HG02763 (cell line): ENCODE measurements at regions not wholly inside any gene's neighbourhood (a gene's known extent, or its start where the extent isn't known, plus 50 kb on each side); places are given as distances from the start of the nearest gene placed in this dataset.

Experiments used
- ATAC-seq: cut with Tn5 transposase; IDR thresholded peaks from one replicate; pipeline ENCODE4 v1.9.1; 2021; ENCODE audit warnings: mild to moderate bottlenecking, moderate library complexity; ENCODE audit not compliant: unreplicated experiment

DNA sequence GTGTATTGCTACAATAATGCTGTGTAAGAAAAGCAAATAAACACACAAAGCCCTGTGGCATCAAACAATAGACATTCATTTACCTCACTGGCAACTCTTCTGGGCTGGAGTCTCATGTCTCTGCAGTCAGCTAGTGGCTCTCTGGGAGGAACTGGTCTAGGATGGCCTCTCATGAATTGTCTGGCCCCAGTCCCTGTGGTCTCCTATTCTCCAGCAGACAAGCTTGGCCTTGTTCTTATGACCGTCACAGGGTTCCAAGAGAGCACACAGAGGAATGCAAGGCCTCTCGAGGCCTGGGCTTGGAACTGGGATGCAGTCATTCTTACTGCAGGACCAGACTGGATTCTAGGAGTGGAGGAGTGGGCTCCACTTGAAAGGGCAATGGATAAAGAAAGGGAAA lies 141.2 kb upstream of the NTM start:
- no peak for ATAC-seq

DNA sequence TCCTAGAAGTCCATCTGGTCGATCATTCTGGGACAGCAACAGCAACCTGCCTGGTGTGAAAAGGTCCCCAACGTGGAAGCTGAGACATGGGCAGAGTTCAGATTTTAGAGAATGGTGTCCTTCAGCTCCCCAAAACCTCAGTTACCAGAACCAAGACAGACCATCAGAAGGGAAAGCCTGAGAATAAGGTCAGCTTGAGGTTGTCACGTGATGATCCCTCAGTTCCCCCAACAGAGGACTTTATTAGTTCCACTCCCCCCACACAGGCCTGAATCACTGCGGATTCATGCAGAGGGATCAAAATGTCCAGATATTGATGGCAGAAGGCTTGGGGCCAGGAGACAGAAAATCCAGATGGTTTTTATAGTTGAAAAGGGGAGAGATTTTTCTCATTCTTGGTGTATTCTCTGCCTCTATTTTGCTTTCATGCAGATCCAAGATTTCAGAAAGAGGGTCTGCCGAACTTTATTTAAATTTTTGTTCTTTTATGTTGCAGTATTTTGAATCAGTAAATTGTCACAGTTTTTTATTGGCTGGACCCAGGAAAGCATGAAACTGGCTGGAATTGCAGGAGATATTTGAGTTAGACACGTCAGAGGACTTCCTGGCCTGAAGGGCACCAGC lies 139.0 kb upstream of the NTM start:
- no peak for ATAC-seq

DNA sequence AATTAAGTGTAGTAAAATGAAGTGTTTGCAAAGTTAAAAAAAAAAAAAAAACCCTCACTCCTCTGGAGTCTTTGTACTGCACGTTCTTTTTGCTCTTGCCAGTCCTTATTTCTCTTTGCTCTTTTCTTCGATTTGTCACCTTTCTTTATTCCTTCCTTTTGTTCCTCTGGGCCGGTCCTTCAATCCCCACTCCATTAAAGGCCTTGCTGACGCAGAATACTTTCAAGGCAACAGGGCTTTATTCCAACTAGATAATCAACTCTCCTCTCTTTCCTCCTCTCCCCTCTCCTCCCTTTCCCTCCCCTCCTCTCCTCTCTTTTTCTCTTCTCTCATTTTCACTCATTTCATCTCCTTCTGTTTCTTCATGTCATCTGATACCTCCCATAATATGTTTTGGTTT lies 138.2 kb upstream of the NTM start:
- no peak for ATAC-seq

DNA sequence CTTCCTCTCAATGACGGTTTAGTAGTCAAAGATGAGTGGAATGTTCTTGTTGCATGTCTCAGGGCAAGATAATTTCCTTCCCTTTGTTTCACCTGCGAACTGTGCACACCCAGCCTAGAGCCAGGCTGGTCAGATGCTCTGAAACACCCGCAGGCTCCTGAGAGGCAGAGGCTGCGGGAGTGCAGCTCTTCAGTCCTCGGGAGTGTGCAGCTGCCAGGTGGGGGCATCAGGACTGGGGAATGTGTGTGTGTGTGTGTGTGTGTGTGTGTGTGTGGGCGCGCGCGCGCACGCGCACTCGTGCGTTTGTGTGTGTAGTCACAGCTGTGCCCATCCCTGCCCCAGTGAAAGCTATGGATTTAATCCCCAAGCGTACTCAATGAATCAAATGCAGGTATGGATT lies 136.2 kb upstream of the NTM start:
- no peak for ATAC-seq

DNA sequence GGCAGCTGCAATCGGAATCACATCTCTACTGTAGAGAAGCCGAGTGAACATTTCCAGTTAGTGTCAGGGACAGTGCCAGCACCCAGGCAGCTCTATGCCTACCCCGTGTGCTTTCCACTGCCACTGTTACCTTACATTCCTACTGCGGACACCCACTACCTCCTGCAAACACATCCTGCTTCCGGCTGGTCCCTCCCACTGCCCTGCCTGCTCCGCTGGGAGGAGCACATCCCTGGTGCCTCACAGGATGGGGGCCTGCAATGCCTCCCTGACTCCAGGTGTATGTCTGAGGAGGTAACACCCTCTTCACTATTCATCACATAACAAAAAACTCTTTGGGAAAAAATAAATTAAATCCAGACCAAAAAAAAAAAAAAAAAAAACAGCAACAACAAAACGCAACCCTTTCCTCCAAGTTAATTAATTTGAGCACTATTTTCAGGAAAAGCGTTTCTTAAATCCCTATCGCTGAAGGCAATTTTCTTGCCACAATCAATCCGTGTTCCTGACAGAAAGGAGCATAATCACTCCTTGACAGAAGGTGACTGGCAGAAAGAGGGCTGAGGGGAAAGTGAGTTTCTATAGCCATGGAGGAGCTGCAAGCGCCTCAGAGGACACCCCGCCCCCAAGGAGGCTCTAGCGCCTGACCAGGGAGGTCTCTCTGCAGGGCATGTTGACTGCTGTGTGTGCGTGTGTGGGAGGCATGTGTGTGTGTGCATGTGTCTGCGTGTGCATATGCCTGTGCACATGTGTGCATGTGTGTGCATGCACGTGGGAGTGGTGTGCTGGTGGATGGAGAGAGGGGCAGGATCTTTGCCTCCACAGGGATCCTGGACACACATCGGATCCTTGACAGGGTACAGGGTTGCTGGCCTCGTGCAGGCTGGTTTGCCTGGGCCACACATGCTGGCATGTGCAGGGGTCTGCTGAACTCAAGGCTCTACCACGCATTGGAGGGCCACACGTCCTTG lies 134.8 kb upstream of the NTM start:
- no peak for ATAC-seq

DNA sequence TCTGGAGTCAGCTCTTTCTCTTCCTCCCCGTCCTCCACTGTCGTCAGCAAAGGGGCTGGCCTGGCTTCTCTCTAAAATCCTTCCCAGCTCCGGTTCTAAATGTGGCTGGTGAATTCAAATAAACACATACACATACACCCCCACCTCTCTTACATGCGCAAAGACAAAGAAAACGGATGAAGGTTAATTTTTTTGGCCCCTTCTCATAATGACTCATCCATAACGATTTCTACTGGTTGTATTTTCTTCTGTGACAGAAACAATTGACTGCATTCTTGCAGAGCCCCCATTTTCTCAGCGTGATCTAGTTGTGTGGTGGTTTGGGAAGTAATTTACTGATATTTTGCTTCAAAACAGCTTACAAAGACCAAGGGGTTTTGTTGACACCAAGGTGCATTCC lies 130.0 kb upstream of the NTM start:
- no peak for ATAC-seq

GRCh38 chr11:131242476-131243000 lies 127.9 kb upstream of the NTM start:
- no peak for ATAC-seq

GRCh38 chr11:131246156-131246555 lies 124.3 kb upstream of the NTM start:
- ATAC-seq, result no peak

- ATAC-seq, result no peak
Observed at GRCh38 chr11:131246663-131247062, 123.8 kb upstream of the NTM start.

DNA sequence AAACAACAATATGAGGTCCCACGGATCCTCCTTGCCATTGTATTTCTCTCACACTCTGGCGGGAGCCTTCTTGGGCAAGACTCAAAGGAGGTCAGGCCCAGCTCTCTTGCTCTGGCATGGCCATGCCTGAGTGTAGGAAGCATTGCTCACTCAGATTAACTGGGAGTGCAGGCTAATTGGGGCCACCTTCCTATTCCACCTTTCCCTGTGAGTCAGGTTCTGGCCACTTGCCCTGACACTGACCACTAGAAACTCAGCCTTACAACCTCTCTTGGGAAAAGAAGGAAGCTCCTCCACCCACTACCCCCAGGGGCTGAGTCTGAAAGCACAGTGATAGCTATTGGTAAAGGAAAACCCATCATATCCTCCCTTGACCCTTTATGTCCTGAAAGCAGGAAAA lies 121.8 kb upstream of the NTM start:
- no peak for ATAC-seq

DNA sequence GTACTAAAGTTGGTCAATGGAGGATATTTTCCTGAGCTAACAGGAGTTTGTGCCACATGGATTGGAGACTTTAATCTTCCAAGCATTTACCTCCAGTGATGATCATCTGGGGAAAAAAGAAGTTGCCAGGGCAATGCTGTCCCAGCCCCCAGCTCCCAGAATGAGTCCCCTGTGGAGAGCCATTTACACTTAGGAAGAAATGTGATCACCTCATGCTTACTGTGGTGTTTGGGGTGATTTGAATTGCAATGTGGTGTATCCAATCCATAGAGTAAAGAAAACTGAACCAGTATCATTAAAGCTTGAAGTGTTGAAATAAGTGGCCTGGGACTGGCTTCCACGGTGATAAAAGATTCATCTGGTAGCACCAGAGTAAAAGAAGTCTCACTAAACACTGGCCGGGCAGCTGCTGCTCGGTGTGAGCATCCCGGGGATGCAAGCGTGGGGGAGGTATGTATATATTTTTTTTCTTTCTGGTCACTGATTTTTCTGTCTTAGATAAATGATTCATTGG lies 117.2 kb upstream of the NTM start:
- ATAC-seq, result no peak

DNA sequence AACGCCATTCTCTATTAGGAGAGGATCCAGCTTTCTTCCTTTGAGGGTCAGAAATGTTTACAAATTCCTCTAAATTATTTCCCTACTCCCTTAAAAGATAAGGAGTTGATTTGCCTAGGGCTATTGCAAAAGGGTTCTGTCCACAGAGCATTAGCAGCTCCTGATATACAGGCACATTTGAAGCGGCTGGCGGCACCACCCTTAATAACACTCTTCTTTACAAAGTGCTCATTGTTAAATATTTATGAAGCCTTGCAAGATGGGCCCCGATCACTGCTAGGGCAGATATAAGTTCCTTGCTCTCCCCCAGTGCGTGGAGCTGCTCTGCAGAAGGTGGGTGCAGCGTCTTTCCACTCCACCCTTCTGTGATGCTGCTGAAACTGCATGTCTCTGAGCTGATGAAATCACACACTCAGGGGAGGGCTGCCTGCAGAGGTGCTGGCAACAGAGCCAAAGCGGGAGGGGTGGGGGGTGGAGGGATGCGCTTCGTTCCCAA lies 116.7 kb upstream of the NTM start:
- ATAC-seq, result no peak

DNA sequence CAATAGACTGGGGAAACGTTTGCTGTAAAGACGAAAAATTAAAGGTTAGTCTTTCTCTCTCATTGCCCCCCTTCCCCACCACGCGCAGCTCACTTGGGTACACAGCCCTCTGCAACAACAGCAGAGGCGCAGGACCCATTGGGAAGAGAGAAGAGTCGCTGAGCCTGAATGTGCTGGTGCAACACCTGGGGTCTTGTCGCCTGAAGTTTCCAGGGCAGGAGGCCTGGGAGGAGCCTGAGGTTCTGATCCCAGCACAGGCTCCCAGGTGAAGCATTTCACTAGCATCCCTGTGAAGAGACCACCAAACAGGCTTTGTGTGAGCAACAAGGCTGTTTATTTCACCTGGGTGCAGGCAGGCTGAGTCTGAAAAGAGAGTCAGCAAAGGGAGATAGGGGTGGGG lies 116.2 kb upstream of the NTM start:
- no peak for ATAC-seq

DNA sequence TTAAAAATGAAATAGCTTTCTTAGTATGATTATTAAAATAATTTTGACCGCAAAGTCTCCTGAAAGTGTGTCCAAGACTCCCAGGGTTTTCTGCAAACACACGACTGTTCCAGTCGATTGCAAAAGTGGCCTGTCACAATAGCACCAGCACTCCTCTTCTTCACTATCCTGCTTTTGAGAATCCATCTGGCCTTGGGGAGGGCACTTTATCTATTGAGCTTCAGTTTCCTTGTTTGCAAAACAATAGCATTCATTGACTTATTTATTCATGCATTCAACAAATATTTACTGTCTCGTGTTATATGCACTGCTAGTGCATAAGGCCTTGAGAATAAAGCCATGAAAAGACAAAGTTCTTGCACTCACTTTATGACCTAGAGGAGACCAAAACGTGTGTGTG lies 96.2 kb upstream of the NTM start:
- no peak for ATAC-seq

- ATAC-seq, result no peak
Observed at GRCh38 chr11:131275580-131275979, 94.8 kb upstream of the NTM start.

DNA sequence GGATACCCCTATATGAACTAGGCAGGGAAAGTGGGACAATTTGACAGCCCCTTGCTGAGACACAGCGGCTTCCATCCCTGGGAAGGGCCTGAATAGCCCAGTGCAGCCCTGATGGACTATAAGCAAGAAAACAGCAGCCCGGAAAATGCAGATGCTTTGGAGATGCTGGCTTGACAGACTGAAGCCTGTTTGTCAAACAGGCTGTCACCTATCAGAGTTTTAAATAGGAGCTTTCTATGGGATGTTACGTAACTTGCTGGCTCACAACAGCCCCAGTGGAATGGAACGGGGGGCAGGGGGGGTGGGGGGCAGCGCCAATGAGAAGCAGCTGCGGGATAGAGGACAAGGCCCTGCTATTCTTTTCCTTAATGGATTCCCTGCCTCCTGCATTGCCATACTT lies 91.9 kb upstream of the NTM start:
- ATAC-seq, result no peak

DNA sequence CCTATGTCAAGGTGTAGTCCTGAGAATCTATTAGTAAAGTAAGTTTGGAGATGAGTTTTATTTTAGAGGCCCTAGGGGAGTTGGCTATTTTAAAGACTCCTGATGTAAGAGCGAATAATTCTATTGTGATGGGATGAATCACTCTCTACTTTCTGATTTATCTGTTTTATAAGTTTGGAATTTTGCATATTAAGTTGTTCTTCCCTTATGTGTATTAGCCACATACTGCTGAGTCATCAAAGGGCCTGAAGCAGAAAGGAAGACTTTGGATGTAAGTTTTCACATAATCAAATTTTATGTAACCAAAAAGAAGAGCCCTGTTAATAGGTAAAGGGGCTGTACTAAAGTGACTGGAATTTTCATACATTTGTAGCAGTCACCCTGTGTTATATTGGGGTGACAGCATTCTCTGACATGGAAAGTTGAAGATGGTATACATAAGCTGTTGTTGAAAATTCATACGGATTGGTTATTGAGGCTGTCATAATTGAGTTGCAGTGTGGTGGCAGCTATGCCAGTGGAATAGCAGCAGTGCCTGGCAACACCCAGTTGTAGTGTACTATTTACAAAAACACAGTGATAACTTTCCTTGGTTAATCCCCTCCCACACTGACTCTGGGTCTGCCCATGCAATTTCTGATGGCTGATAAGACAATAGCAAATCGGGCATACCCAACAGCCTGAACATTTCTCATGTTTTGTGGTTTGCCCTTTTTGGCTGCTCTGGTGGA lies 90.6 kb upstream of the NTM start:
- ATAC-seq, result no peak

- no peak for ATAC-seq
Observed at GRCh38 chr11:131281316-131281715, 89.1 kb upstream of the NTM start.

DNA sequence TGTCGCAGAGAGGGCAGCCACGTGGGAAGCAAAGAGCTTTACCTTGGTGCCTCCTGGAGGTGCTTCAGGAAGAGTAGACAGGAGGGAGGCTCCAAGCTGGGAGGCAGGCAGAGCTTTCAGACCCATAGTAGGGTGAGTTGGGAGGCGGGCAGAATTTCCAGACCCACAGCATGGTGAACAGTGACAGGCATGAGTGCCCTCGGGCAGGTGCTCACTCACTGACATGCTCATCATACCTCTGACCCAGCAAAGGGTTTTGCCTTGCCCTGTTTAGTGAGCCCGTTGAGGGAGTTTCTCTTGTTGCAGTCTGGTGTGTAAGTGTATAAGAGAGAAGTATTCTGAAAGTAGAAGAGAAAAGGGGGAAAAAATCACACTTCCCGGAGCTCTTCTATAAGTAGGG lies 86.4 kb upstream of the NTM start:
- no peak for ATAC-seq

GRCh38 chr11:131288521-131289091 lies 81.8 kb upstream of the NTM start:
- no peak for ATAC-seq

DNA sequence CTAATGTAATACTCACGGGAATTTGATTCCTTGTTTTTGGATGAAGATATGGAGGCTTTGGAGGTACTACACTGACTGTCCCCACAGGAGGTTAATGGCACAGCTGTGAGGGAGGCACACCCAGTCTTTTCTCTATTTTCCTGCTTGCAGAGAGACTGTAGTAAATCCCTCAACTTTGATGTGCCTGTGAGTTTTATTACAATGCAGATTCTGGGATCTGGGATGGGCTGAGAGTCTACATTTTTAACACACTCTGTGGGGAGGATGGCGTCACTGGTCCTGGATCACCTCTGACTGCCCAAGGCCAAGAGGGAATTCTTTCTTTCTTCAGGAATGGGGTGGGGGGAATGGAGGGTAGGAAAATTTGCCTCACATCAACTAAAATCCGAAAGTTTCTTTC lies 80.2 kb upstream of the NTM start:
- ATAC-seq, result no peak
